ENCODE measurements at regions not wholly inside any gene's neighbourhood (a gene's known extent, or its start where the extent isn't known, plus 50 kb on each side); places are given as distances from the start of the nearest gene placed in this dataset.

GRCh38 chr2:186024921-186025320, 286.3 kb downstream of the FSIP2 start:
- no peak for TF ChIP-seq CTCF (IDR thresholded peaks at IDR 0.05)
- no peak for TF ChIP-seq POLR2AphosphoS5 (IDR thresholded peaks at IDR 0.05)
- no peak for TF ChIP-seq POLR2A (IDR thresholded peaks at IDR 0.05)

All from prostate gland (tissue), 2 donors.